SK-N-SH treated with all-trans-retinoic acid at 6 μM for 48 hours (cell line): ENCODE measurements at regions not wholly inside any gene's neighbourhood (a gene's known extent, or its start where the extent isn't known, plus 50 kb on each side); places are given as distances from the start of the nearest gene placed in this dataset.

Experiments
- ATAC-seq: fragments of 200-7000 bp; cut with Tn5 transposase; 3 replicates; pipeline ENCODE4 v1.9.1; 2020; ENCODE audit warnings: mild to moderate bottlenecking, moderate library complexity
- ARNTL ChIP-seq: fragments of 450-650 bp; formaldehyde crosslinking; IDR thresholded peaks from 2 replicates; pipeline ENCODE4 v1.5.0; 2020; ENCODE audit warnings: low read depth, mild to moderate bottlenecking, moderate library complexity, borderline replicate concordance
- BACH2 ChIP-seq: fragments of 250-450 bp; sonication (Bioruptor Pico); IDR thresholded peaks from 2 replicates; pipeline ENCODE4 v1.9.0; 2021; ENCODE audit warnings: mild to moderate bottlenecking, borderline replicate concordance
- CSDC2 ChIP-seq: fragments of 250-450 bp; sonication (Bioruptor Pico); IDR thresholded peaks from 2 replicates; pipeline ENCODE4 v1.5.0; 2020; ENCODE audit warnings: mild to moderate bottlenecking, moderate library complexity
- ESRRG ChIP-seq: fragments of 250-450 bp; sonication (Bioruptor Pico); IDR thresholded peaks from 2 replicates; pipeline ENCODE4 v1.6.1; 2021; ENCODE audit warnings: mild to moderate bottlenecking
- GLIS3 ChIP-seq: fragments of 250-450 bp; sonication (Bioruptor Pico); IDR thresholded peaks from 2 replicates; pipeline ENCODE4 v1.5.0; 2020; ENCODE audit warnings: mild to moderate bottlenecking, moderate library complexity
- ISL1 ChIP-seq: fragments of 250-450 bp; sonication (Bioruptor Pico); IDR thresholded peaks from 2 replicates; pipeline ENCODE4 v2.1.2; 2022; ENCODE audit warnings: mild to moderate bottlenecking, moderate library complexity
- OSR1 ChIP-seq: fragments of 250-450 bp; sonication (Bioruptor Pico); IDR thresholded peaks from 2 replicates; pipeline ENCODE4 v1.8.0; 2022; ENCODE audit warnings: moderate library complexity, mild to moderate bottlenecking, inconsistent platforms
- PPARA ChIP-seq: fragments of 250-450 bp; sonication (Bioruptor Pico); IDR thresholded peaks from 2 replicates; pipeline ENCODE4 v1.5.0; 2020; ENCODE audit warnings: mild to moderate bottlenecking, borderline replicate concordance
- RARB ChIP-seq: fragments of 250-450 bp; sonication (Bioruptor Pico); IDR thresholded peaks from 2 replicates; pipeline ENCODE4 v1.8.0; 2021; ENCODE audit warnings: mild to moderate bottlenecking, moderate library complexity
- SNAI2 ChIP-seq: fragments of 250-450 bp; sonication (Bioruptor Pico); IDR thresholded peaks from 2 replicates; pipeline ENCODE4 v1.5.0; 2020; ENCODE audit warnings: mild to moderate bottlenecking, moderate library complexity
- TCF4 ChIP-seq: fragments of 250-450 bp; sonication (Bioruptor Pico); IDR thresholded peaks from 2 replicates; pipeline ENCODE4 v1.8.0; 2021; ENCODE audit warnings: mild to moderate bottlenecking, moderate library complexity, borderline replicate concordance
- TOX ChIP-seq: fragments of 250-450 bp; sonication (Bioruptor Pico); IDR thresholded peaks from 2 replicates; pipeline ENCODE4 v1.8.0; 2021; ENCODE audit warnings: mild to moderate bottlenecking, moderate library complexity, borderline replicate concordance
- ZC3H10 ChIP-seq: fragments of 250-450 bp; sonication (Bioruptor Pico); IDR thresholded peaks from 2 replicates; pipeline ENCODE4 v1.5.1; 2021; ENCODE audit warnings: mild to moderate bottlenecking, moderate library complexity
- ZFP3 ChIP-seq: fragments of 250-450 bp; sonication (Bioruptor Pico); IDR thresholded peaks from 2 replicates; pipeline ENCODE4 v1.5.0; 2020; ENCODE audit warnings: mild to moderate bottlenecking, moderate library complexity
- ZFP30 ChIP-seq: fragments of 450-650 bp; formaldehyde crosslinking; IDR thresholded peaks from 2 replicates; pipeline ENCODE4 v1.5.0; 2022; ENCODE audit warnings: mild to moderate bottlenecking, moderate library complexity
- ZNF565 ChIP-seq: fragments of 450-650 bp; formaldehyde crosslinking; conservative IDR thresholded peaks from 2 replicates; pipeline ENCODE4 v1.5.0; 2020; ENCODE audit warnings: low read depth, mild to moderate bottlenecking, moderate library complexity
- ZNF8 ChIP-seq: fragments of 450-650 bp; formaldehyde crosslinking; IDR thresholded peaks from 2 replicates; pipeline ENCODE4 v1.5.0; 2020; ENCODE audit warnings: mild to moderate bottlenecking, moderate library complexity
- TF ChIP-seq, protein P1 (sequence below): fragments of 250-450 bp; sonication (Bioruptor Pico); IDR thresholded peaks from 2 replicates; pipeline ENCODE4 v1.8.0; 2020; ENCODE audit warnings: mild to moderate bottlenecking, moderate library complexity, borderline replicate concordance
- TF ChIP-seq, protein P2 (sequence below): fragments of 250-450 bp; sonication (Bioruptor Pico); IDR thresholded peaks from 2 replicates; pipeline ENCODE4 v1.5.1; 2021; ENCODE audit warnings: mild to moderate bottlenecking, moderate library complexity
- TF ChIP-seq, protein P3 (sequence below): fragments of 250-450 bp; sonication (Bioruptor Pico); IDR thresholded peaks from 2 replicates; pipeline ENCODE4 v1.5.0; 2020; ENCODE audit warnings: mild to moderate bottlenecking, moderate library complexity
- TF ChIP-seq, protein P4 (sequence below): fragments of 250-450 bp; sonication (Bioruptor Pico); IDR thresholded peaks from 2 replicates; pipeline ENCODE4 v1.5.1; 2020; ENCODE audit warnings: low read depth, mild to moderate bottlenecking, moderate library complexity

GRCh38 chr17:65415991-65416390 is 145.5 kb downstream of the AXIN2 start (continued):
- TF ChIP-seq, protein P1, sequence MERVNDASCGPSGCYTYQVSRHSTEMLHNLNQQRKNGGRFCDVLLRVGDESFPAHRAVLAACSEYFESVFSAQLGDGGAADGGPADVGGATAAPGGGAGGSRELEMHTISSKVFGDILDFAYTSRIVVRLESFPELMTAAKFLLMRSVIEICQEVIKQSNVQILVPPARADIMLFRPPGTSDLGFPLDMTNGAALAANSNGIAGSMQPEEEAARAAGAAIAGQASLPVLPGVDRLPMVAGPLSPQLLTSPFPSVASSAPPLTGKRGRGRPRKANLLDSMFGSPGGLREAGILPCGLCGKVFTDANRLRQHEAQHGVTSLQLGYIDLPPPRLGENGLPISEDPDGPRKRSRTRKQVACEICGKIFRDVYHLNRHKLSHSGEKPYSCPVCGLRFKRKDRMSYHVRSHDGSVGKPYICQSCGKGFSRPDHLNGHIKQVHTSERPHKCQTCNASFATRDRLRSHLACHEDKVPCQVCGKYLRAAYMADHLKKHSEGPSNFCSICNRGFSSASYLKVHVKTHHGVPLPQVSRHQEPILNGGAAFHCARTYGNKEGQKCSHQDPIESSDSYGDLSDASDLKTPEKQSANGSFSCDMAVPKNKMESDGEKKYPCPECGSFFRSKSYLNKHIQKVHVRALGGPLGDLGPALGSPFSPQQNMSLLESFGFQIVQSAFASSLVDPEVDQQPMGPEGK (CRISPR knock-in tag): no peak
- no peak for TF ChIP-seq TCF4 (CRISPR knock-in tag)
- TF ChIP-seq PPARA (CRISPR knock-in tag): no peak
- no peak for TF ChIP-seq SNAI2 (CRISPR knock-in tag)
- TF ChIP-seq GLIS3 (CRISPR knock-in tag): no peak
- TF ChIP-seq ZNF565 (CRISPR knock-in tag): no peak
- TF ChIP-seq BACH2: no peak
- no peak for TF ChIP-seq CSDC2 (CRISPR knock-in tag)
- TF ChIP-seq, protein P2, sequence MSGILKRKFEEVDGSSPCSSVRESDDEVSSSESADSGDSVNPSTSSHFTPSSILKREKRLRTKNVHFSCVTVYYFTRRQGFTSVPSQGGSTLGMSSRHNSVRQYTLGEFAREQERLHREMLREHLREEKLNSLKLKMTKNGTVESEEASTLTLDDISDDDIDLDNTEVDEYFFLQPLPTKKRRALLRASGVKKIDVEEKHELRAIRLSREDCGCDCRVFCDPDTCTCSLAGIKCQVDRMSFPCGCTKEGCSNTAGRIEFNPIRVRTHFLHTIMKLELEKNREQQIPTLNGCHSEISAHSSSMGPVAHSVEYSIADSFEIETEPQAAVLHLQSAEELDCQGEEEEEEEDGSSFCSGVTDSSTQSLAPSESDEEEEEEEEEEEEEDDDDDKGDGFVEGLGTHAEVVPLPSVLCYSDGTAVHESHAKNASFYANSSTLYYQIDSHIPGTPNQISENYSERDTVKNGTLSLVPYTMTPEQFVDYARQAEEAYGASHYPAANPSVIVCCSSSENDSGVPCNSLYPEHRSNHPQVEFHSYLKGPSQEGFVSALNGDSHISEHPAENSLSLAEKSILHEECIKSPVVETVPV: no peak

- TF ChIP-seq OSR1 (CRISPR knock-in tag) (no peak), ZNF8 (CRISPR knock-in tag) (no peak), ESRRG (CRISPR knock-in tag) (no peak), TOX (CRISPR knock-in tag) (no peak), ARNTL (CRISPR knock-in tag) (no peak), PPARA (CRISPR knock-in tag) (no peak), GLIS3 (CRISPR knock-in tag) (no peak), SNAI2 (CRISPR knock-in tag) (no peak), ZFP30 (CRISPR knock-in tag) (no peak), ISL1 (no peak)
- TF ChIP-seq, protein P3, sequence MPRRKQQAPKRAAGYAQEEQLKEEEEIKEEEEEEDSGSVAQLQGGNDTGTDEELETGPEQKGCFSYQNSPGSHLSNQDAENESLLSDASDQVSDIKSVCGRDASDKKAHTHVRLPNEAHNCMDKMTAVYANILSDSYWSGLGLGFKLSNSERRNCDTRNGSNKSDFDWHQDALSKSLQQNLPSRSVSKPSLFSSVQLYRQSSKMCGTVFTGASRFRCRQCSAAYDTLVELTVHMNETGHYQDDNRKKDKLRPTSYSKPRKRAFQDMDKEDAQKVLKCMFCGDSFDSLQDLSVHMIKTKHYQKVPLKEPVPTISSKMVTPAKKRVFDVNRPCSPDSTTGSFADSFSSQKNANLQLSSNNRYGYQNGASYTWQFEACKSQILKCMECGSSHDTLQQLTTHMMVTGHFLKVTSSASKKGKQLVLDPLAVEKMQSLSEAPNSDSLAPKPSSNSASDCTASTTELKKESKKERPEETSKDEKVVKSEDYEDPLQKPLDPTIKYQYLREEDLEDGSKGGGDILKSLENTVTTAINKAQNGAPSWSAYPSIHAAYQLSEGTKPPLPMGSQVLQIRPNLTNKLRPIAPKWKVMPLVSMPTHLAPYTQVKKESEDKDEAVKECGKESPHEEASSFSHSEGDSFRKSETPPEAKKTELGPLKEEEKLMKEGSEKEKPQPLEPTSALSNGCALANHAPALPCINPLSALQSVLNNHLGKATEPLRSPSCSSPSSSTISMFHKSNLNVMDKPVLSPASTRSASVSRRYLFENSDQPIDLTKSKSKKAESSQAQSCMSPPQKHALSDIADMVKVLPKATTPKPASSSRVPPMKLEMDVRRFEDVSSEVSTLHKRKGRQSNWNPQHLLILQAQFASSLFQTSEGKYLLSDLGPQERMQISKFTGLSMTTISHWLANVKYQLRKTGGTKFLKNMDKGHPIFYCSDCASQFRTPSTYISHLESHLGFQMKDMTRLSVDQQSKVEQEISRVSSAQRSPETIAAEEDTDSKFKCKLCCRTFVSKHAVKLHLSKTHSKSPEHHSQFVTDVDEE: no peak
- TF ChIP-seq, protein P4, sequence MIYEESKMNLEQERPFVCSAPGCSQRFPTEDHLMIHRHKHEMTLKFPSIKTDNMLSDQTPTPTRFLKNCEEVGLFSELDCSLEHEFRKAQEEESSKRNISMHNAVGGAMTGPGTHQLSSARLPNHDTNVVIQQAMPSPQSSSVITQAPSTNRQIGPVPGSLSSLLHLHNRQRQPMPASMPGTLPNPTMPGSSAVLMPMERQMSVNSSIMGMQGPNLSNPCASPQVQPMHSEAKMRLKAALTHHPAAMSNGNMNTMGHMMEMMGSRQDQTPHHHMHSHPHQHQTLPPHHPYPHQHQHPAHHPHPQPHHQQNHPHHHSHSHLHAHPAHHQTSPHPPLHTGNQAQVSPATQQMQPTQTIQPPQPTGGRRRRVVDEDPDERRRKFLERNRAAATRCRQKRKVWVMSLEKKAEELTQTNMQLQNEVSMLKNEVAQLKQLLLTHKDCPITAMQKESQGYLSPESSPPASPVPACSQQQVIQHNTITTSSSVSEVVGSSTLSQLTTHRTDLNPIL (CRISPR knock-in tag): no peak
- TF ChIP-seq, protein P2: no peak
- TF ChIP-seq, protein P1 (CRISPR knock-in tag): no peak
- no peak for ATAC-seq
These were observed 148.1 kb downstream of the AXIN2 start for GRCh38 chr17:65413390-65413789.

DNA sequence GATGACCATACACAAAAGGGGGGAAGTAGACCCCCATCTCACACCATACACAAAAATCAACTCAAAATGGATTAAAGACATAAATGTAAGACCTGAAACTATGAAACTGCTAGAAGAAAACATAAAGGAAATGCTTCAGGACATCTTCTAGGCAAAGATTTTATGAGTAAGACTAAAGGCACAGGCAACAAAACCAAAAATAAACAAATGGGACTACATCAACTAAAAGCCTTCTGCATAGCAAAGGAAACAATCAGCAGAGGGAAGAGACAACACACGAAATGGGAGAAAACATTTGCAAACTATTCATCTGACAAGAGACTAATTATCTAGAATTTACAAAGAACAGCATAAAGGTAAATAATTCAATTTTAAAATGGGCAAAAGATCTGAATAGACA is 152.1 kb downstream of the AXIN2 start:
- ATAC-seq: no peak
- TF ChIP-seq, protein P3: no peak
- TF ChIP-seq BACH2 (no peak), ZFP3 (no peak), PPARA (CRISPR knock-in tag) (no peak), ZNF8 (CRISPR knock-in tag) (no peak), TCF4 (CRISPR knock-in tag) (no peak), ZC3H10 (no peak), SNAI2 (CRISPR knock-in tag) (no peak), ARNTL (CRISPR knock-in tag) (no peak), TOX (CRISPR knock-in tag) (no peak), RARB (CRISPR knock-in tag) (no peak)
- TF ChIP-seq, protein P1 (CRISPR knock-in tag): no peak
